ENCODE measurements at regions not wholly inside any gene's neighbourhood (a gene's known extent, or its start where the extent isn't known, plus 50 kb on each side); places are given as distances from the start of the nearest gene placed in this dataset.

GRCh38 chr2:21305581-21305980 is 181.8 kb downstream of the TDRD15 start:
- TF ChIP-seq CTCF (IDR thresholded peaks at IDR 0.05) (no peak), POLR2AphosphoS5 (IDR thresholded peaks at IDR 0.05; ENCODE audit: insufficient read depth in 1 of 2, low read depth in 1 of 2) (no peak)

Data from vagina (tissue), 2 donors.